SK-N-SH (cell line): ENCODE measurements at regions not wholly inside any gene's neighbourhood (a gene's known extent, or its start where the extent isn't known, plus 50 kb on each side); places are given as distances from the start of the nearest gene placed in this dataset.

Experiments used
- CTCF ChIP-seq: fragments of 200-600 bp; sonication (generic); IDR thresholded peaks from 2 replicates; pipeline ENCODE4 v1.6.1; 2017; ENCODE audit warnings: antibody characterized with exemption, mild to moderate bottlenecking, moderate library complexity
- EP300 ChIP-seq, 2 experiments: IDR thresholded peaks; 2 replicates each; pipeline versions ENCODE4 v1.4.0 to v1.6.1; 2012; ENCODE audit warnings: borderline replicate concordance in 1 of 2, low read depth in 1 of 2, low read length in 1 of 2
- EZH2phosphoT487 ChIP-seq: fragments of 200-600 bp; sonication (generic); IDR thresholded peaks from 2 replicates; pipeline ENCODE4 v1.6.1; 2017; ENCODE audit warnings: low read depth, mixed run types, mild to moderate bottlenecking, antibody characterized with exemption, moderate library complexity, borderline replicate concordance
- FOXJ3 ChIP-seq: sonication (generic); formaldehyde crosslinking; IDR thresholded peaks from 2 replicates; pipeline ENCODE4 v1.5.1; 2020; ENCODE audit warnings: mild to moderate bottlenecking, missing genetic modification reagents
- GABPA ChIP-seq: IDR thresholded peaks from 2 replicates; pipeline ENCODE4 v1.4.0; 2012; ENCODE audit warnings: low read depth, mild to moderate bottlenecking
- MAX ChIP-seq: IDR thresholded peaks from 2 replicates; pipeline ENCODE4 v1.4.0; 2012; ENCODE audit warnings: low read depth
- MXI1 ChIP-seq: IDR thresholded peaks from 2 replicates; pipeline ENCODE4 v1.6.1; 2012; ENCODE audit warnings: mild to moderate bottlenecking, low read depth, low read length, improper control_type of control experiment
- NFIC ChIP-seq: IDR thresholded peaks from 2 replicates; pipeline ENCODE4 v1.4.0; 2012; ENCODE audit warnings: borderline replicate concordance
- POLR2AphosphoS5 ChIP-seq: IDR thresholded peaks from 2 replicates; pipeline ENCODE4 v1.6.1; 2012; ENCODE audit warnings: low read depth, low read length
- RCOR1 ChIP-seq: fragments of 150-350 bp; IDR thresholded peaks from 2 replicates; pipeline ENCODE4 v1.6.1; 2017; ENCODE audit warnings: antibody characterized with exemption, low read length
- REST ChIP-seq: IDR thresholded peaks from 2 replicates; pipeline ENCODE4 v1.6.1; 2012; ENCODE audit warnings: mild to moderate bottlenecking, low read depth, low read length, moderate library complexity
- YY1 ChIP-seq: IDR thresholded peaks from 2 replicates; pipeline ENCODE4 v1.4.0; 2012; ENCODE audit warnings: low read depth, mild to moderate bottlenecking

- TF ChIP-seq RCOR1 (no peak), EP300 (IDR thresholded peaks at IDR 0.05; ENCODE audit: borderline replicate concordance in 1 of 2, low read depth in 1 of 2, low read length in 1 of 2) (no peak), MAX (no peak), POLR2AphosphoS5 (no peak), MXI1 (no peak), CTCF (no peak), YY1 (no peak), EZH2phosphoT487 (no peak), REST (no peak), GABPA (no peak), NFIC (no peak), FOXJ3 (no peak)
These were observed 273.6 kb upstream of the KLF6 start for GRCh38 chr10:4058514-4059029.
